H1 (cell line): ENCODE measurements at regions not wholly inside any gene's neighbourhood (a gene's known extent, or its start where the extent isn't known, plus 50 kb on each side); places are given as distances from the start of the nearest gene placed in this dataset.

Experiments
- HDAC6 ChIP-seq: IDR thresholded peaks from one replicate; pipeline ENCODE4 v1.7.1; 2012; ENCODE audit warnings: low read depth, mild to moderate bottlenecking, inconsistent platforms, low read length, moderate library complexity
- SRF ChIP-seq: IDR thresholded peaks from 2 replicates; pipeline ENCODE4 v1.6.1; 2011; ENCODE audit warnings: mild to moderate bottlenecking, low read depth, low read length, moderate library complexity

GRCh38 chr4:140268186-140268841 is 105.1 kb upstream of the SCOC start (continued):
- TF ChIP-seq SRF (no peak), HDAC6 (no peak)
- TF ChIP-seq, all 59 proteins: peak for 0
